UCSD-AML1 (cell line): ENCODE measurements at regions not wholly inside any gene's neighbourhood (a gene's known extent, or its start where the extent isn't known, plus 50 kb on each side); places are given as distances from the start of the nearest gene placed in this dataset.
"Not testable (repeated sequence)": the region's sequence is repeated elsewhere in the genome, so short reads cannot be mapped to it uniquely, and the experiment has no call there.

Experiments used
- DNase-seq: peaks from one replicate; lab custom pipeline; 2025; ENCODE audit not compliant: unreplicated experiment; lab: John Stamatoyannopoulos, UW

- DNase-seq, result no peak
Measured at GRCh38 chr6:8881663-8882062, 446.3 kb upstream of the SLC35B3 start.

DNA sequence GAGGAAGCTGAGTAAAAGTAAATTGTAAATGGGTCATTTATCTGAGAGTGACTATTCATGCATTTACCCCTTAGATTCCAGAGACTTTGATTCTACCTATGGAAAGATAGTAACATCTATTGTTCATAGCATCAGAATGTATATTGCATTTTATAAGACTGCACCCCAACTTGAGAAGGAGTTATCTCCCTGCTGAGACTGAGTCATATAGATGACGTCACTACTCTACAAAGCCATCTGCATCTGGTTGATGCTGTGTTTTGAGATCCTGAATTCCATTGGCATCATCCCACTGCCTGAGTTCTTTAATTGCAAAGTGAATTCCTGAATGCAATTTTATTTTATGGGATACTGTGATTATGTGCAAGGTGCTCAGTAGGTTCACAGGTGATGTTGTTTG lies 444.0 kb upstream of the SLC35B3 start:
- DNase-seq, result no peak

DNA sequence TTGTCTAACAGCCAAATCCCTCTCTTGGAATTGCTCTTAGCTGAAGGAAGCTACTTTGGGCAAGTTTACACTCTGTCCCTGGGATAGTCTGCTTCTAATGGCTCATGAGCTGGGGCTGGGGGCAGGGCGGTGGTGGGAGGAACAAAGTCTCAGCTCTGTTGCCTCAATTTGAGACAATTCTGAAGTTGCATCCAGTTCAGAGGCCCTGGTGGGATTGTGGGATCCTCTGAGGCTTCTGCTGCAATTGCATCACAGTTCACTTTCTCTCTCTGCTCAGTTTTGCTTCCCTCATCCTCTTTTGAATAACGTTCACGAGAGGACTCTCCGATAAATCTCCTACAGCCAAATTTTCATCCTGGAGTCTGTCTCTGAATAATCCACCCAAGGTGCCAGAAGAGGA lies 440.6 kb upstream of the SLC35B3 start:
- DNase-seq, result no peak

- no peak for DNase-seq
Measured at GRCh38 chr6:8872589-8872988, 437.2 kb upstream of the SLC35B3 start.

DNA sequence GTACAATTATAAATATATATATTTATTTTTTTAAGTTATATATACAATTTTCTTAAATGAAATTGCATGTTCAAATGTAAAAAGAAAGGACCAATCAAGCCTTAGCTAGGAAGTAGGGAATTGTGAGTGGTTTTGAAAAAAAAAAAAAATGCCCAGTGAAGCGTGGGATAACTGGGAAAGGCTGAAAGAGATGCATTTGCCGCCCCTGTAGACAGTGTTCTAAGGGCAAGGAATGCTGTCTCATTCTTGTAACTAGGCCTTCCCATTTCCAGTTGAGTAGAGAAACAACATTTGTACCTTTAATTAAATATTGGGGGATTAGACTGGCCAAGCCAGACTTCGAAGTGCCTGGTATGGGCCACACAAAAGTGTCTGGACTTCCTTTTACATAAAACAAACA lies 430.1 kb upstream of the SLC35B3 start:
- no peak for DNase-seq

- DNase-seq, result no peak
Measured at GRCh38 chr6:8860671-8861070, 425.3 kb upstream of the SLC35B3 start.

- no peak for DNase-seq
Measured at GRCh38 chr6:8859501-8859900, 424.2 kb upstream of the SLC35B3 start.

DNA sequence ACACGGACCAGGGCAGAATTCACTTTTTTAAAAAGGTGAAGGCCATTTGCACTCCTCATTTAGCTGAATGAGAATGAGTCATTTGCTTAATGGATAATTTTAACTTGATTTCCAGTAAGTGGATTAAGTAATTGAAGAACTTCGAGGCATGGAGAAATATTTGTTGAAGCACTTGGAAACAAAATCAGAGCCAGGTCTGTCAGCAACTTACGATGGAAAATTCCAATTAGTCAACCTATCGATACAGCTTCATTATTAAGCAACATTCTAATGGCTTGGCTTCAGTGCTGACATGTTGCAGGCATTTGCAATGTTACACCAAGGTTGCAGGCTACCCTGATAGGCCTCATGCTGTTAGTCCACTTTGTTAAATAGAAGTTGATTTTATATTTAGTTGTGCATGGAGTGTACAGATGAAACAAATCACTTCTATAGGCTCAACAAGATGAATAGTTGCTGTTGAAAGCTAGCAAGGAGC lies 423.5 kb upstream of the SLC35B3 start:
- no peak for DNase-seq

DNA sequence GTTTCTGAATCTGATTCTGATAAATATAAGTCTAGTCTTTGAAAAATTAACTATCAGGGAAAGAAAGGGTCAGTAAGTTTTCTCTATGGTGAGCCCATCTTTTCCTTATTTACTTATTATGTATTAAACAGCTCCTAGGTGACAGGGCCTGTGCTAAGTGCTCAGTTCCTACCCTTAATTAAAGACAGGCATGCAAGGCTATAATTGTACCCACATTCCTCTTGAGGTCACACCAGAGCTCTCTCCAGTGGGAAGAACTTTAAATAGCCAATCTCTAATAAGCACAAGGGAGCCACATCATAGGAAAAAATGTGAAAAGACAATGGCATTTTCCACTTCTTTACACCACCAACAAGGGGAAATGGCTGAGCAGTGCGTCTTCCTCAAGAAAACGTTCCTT lies 421.8 kb upstream of the SLC35B3 start:
- DNase-seq, result no peak

GRCh38 chr6:8855411-8855810 lies 420.1 kb upstream of the SLC35B3 start:
- no peak for DNase-seq

GRCh38 chr6:8852332-8852731 lies 417.0 kb upstream of the SLC35B3 start:
- no peak for DNase-seq

GRCh38 chr6:8846680-8847079 lies 411.3 kb upstream of the SLC35B3 start:
- DNase-seq, result not testable (repeated sequence)

- DNase-seq, result no peak
Measured at GRCh38 chr6:8845690-8846089, 410.3 kb upstream of the SLC35B3 start.

DNA sequence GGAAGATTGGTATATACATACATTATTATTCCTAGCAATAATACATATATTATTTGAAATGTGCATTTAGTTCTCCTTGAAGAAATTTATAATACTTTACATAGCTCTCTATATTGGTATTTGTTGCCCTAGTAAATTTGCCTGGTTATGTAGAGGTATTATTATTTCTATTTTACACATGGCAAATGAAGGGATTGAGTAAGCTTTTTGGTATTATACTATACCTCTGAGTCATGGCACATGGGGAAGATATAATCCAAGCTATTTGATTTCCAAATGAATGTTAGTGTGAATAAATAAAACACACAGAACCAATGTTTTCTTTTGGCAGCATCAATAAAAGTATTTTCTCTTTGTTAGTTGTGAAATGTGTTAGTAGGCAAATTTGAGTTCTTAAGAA lies 409.6 kb upstream of the SLC35B3 start:
- DNase-seq, result no peak

DNA sequence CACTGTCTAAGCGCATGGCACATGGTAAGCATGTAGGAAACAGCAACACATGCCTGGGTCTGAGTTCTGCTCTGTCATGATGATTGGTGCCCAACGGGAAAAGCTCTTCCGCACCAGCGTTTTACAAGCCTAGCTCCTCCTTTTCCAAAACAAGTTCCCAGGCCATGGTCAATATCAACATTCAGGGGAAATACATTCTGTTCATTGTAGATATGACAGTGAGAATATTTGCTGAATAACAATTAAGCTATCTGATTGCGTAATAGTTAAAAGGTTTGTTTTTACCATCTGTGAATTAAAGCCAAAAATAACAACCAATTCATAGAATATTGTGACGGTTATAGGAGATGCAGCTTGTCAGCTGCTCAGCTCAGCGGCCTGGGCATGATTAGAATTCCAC lies 404.3 kb upstream of the SLC35B3 start:
- DNase-seq, result no peak

DNA sequence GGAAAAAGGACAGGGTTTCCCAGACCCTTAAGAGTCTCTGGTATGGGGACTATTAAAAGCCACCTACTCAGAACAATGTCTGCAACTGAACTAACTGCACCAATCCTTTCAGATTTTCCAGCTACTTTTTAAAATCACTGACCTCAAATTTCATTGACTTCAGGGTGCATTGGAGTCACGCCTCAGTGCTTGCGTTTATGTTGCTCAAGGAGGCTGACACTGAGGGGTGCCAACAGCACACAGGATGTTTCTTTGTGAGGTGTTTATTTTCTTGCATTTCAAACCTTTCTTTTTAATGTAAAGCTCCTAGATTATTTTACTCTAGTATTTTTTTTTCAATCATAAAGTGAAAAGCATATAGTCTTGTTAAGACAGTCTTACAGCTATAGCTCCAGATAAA lies 402.0 kb upstream of the SLC35B3 start:
- no peak for DNase-seq

- DNase-seq, result not testable (repeated sequence)
Measured at GRCh38 chr6:8832695-8833094, 397.4 kb upstream of the SLC35B3 start.

- DNase-seq, result no peak
Measured at GRCh38 chr6:8831366-8832152, 396.2 kb upstream of the SLC35B3 start.

- DNase-seq, result no peak
Measured at GRCh38 chr6:8830794-8831193, 395.4 kb upstream of the SLC35B3 start.

DNA sequence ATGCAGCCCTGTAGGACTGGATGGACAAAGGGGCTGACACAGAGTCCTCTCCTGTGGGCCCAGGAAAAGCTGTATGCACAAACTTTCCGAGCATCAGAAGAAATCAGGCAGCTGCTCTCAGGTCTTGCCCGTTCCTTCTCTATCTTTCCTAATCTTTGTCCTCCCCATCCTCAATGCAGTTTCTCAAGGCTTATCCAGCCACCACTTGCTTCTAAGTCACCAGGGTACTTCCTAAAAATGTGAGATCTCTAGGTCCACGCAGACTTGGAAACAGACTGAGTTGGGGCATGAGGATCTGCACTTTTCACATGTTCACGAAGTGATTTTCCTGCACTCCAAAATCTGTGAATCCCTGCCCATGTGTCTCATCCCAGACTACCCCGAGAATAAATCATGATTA lies 394.5 kb upstream of the SLC35B3 start:
- DNase-seq, result no peak

- DNase-seq, result no peak
Measured at GRCh38 chr6:8829296-8829695, 394.0 kb upstream of the SLC35B3 start.

DNA sequence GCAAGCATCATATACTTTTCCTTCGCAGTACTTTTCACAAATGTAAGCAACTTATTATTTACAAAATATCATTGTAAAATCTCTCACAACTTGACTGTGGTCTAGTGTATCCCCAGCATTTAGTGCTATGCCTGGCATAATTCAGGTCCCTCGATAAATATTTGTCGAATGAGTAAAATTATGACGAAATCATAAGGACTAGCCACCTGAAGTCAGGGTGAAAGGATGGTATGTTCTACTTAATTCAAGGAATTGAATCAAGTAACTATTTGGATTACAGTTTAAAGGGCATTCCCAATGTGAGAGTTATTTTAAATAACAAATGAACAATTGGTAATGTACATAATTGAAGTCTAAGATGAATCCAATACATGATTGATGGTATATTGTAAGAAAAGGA lies 393.0 kb upstream of the SLC35B3 start:
- DNase-seq, result no peak

- DNase-seq, result no peak
Measured at GRCh38 chr6:8825726-8826125, 390.4 kb upstream of the SLC35B3 start.
